Keratinocyte (primary cell): ENCODE measurements at regions not wholly inside any gene's neighbourhood (a gene's known extent, or its start where the extent isn't known, plus 50 kb on each side); places are given as distances from the start of the nearest gene placed in this dataset.

Source experiments
- DNase-seq: peaks from one replicate; pipeline ENCODE4 v3.0.0-alpha.2; 2011; ENCODE audit warnings: low read depth, missing footprints, low spot score
- FAIRE-seq: peaks from 2 replicates; lab custom pipeline; 2011; peaks lifted over from hg19 to GRCh38; lab: Jason Lieb, UNC
- H2AFZ ChIP-seq: 2 replicates; pipeline ENCODE4 v1.6.0; 2012; ENCODE audit warnings: low read length, control low read depth, inconsistent platforms; ENCODE audit not compliant: control insufficient read depth
- H3K27ac ChIP-seq: 2 replicates; pipeline ENCODE4 v1.5.1; 2011; ENCODE audit warnings: low read length; ENCODE audit not compliant: control insufficient read depth, insufficient read depth
- H3K27me3 ChIP-seq: 3 replicates; pipeline ENCODE4 v1.6.0; 2011; ENCODE audit warnings: low read length; ENCODE audit not compliant: control insufficient read depth, insufficient read depth; ENCODE audit errors: extremely low read depth
- H3K36me3 ChIP-seq, 2 experiments: 2 replicates in 1 of 2; 3 replicates in 1 of 2; pipeline ENCODE4 v1.5.1; 2011; ENCODE audit warnings: low read length in 2 of 2, mild to moderate bottlenecking in 1 of 2; ENCODE audit not compliant: control insufficient read depth in 2 of 2, insufficient read depth in 2 of 2; ENCODE audit errors: extremely low read depth in 1 of 2
- H3K4me1 ChIP-seq: 3 replicates; pipeline ENCODE4 v1.5.1; 2011; ENCODE audit warnings: low read length; ENCODE audit not compliant: control insufficient read depth, insufficient read depth; ENCODE audit errors: extremely low read depth
- H3K4me2 ChIP-seq: 3 replicates; pipeline ENCODE4 v1.6.0; 2011; ENCODE audit warnings: low read depth, low read length; ENCODE audit not compliant: control insufficient read depth, insufficient read depth; ENCODE audit errors: extremely low read depth
- H3K4me3 ChIP-seq, 3 experiments: fragments of 200-600 bp in 1 of 3; sonication (generic) in 1 of 3; 2 replicates in 2 of 3; 3 replicates in 1 of 3; pipeline ENCODE4 v1.5.1; 2011 to 2016; ENCODE audit warnings: low read length in 3 of 3, mild to moderate bottlenecking in 3 of 3, control low read depth in 2 of 3, inconsistent platforms in 1 of 3, low read depth in 1 of 3, mixed read lengths in 1 of 3, mixed run types in 1 of 3, moderate library complexity in 1 of 3; ENCODE audit not compliant: control insufficient read depth in 2 of 3, insufficient read depth in 2 of 3; ENCODE audit errors: extremely low read depth in 1 of 3
- H3K79me2 ChIP-seq: 2 replicates; pipeline ENCODE4 v1.6.0; 2012; ENCODE audit warnings: low read length; ENCODE audit not compliant: control insufficient read depth, insufficient read depth
- H3K9ac ChIP-seq: 3 replicates; pipeline ENCODE4 v1.6.0; 2011; ENCODE audit warnings: low read length; ENCODE audit not compliant: control insufficient read depth, insufficient read depth; ENCODE audit errors: extremely low read depth
- H3K9me1 ChIP-seq: 3 replicates; pipeline ENCODE4 v1.6.0; 2011; ENCODE audit warnings: low read length; ENCODE audit not compliant: control insufficient read depth, insufficient read depth; ENCODE audit errors: extremely low read depth
- H3K9me3 ChIP-seq: 2 replicates; pipeline ENCODE4 v1.5.1; 2012; ENCODE audit warnings: low read depth, low read length; ENCODE audit not compliant: control insufficient read depth
- H4K20me1 ChIP-seq: 3 replicates; pipeline ENCODE4 v1.6.0; 2011; ENCODE audit warnings: low read length; ENCODE audit not compliant: control insufficient read depth, insufficient read depth; ENCODE audit errors: extremely low read depth
- CTCF ChIP-seq, 3 experiments: IDR thresholded peaks in 1 of 3; conservative IDR thresholded peaks in 1 of 3; optimal IDR thresholded peaks in 1 of 3; 2 replicates in 2 of 3; 3 replicates in 1 of 3; pipeline versions ENCODE3 to v1.5.1; 2011; ENCODE audit warnings: low read length in 3 of 3, mild to moderate bottlenecking in 3 of 3, moderate library complexity in 2 of 3, control low read depth in 1 of 3, inconsistent platforms in 1 of 3; ENCODE audit not compliant: insufficient read depth in 2 of 3; ENCODE audit errors: extremely low read depth in 1 of 3
- EZH2 ChIP-seq: IDR thresholded peaks from one replicate; pipeline ENCODE4 v1.6.1; 2012; ENCODE audit warnings: inconsistent platforms, mild to moderate bottlenecking, low read length, moderate library complexity
- dilution Hi-C: fragments of 300-500 bp; cut with MboI; formaldehyde crosslinking; loops from one replicate; pipeline ENCODE4 v1.7.0; 2020; ENCODE audit warnings: low sequenced_read_pairs; ENCODE audit not compliant: extremely low pct_ligation_motif_present

- TF ChIP-seq EZH2 = no peak
- no peak for TF ChIP-seq CTCF (optimal IDR thresholded peaks at IDR 0.05 in 1 of 3, IDR thresholded peaks at IDR 0.05 in 1 of 3, conservative IDR thresholded peaks at IDR 0.05 in 1 of 3; ENCODE audit: extremely low read depth in 1 of 3, insufficient read depth in 2 of 3, low read length in 3 of 3)
- H3K27ac ChIP-seq = no peak overlapping the region
- no peaks in the 10 kb centered on the region for H4K20me1 ChIP-seq
- H3K9me1 ChIP-seq = no peaks in the 10 kb centered on the region
- no peak overlapping the region for H2AFZ ChIP-seq
- H3K9ac ChIP-seq = no peak overlapping the region
- no peak overlapping the region for H3K4me2 ChIP-seq
- dilution Hi-C loops = no loop called here
- no peaks in the 10 kb centered on the region for H3K4me1 ChIP-seq
- H3K27me3 ChIP-seq = no peaks in the 10 kb centered on the region
- no peaks in the 10 kb centered on the region for H3K79me2 ChIP-seq
- DNase-seq (no peak), FAIRE-seq (no peak)
- H3K4me3 ChIP-seq = no peak overlapping the region
- H3K36me3 ChIP-seq = no peaks in the 10 kb centered on the region
- no peaks in the 10 kb centered on the region for H3K9me3 ChIP-seq
Observed at GRCh38 chr2:76625101-76625500, 897.1 kb downstream of the LRRTM4 start.

- dilution Hi-C loops = no loop called here
- Histone ChIP-seq H4K20me1 (no peaks in the 10 kb centered on the region), H3K9me3 (peaks cover 2% of the 10 kb centered on the region), H3K9ac (no peak overlapping the region), H3K27me3 (no peaks in the 10 kb centered on the region), H3K27ac (no peak overlapping the region), H3K4me3 (no peak overlapping the region), H3K79me2 (no peaks in the 10 kb centered on the region), H3K4me2 (no peak overlapping the region), H2AFZ (no peak overlapping the region), H3K4me1 (no peaks in the 10 kb centered on the region), H3K36me3 (no peaks in the 10 kb centered on the region), H3K9me1 (no peaks in the 10 kb centered on the region)
- DNase-seq (no peak), FAIRE-seq (no peak)
- no peak for TF ChIP-seq CTCF (optimal IDR thresholded peaks at IDR 0.05 in 1 of 3, IDR thresholded peaks at IDR 0.05 in 1 of 3, conservative IDR thresholded peaks at IDR 0.05 in 1 of 3; ENCODE audit: extremely low read depth in 1 of 3, insufficient read depth in 2 of 3, low read length in 3 of 3)
- TF ChIP-seq EZH2 = no peak
Observed at GRCh38 chr2:76613330-76613729, 902.6 kb upstream of the GCFC2 start.
